SIG-M5 (cell line): ENCODE measurements at regions not wholly inside any gene's neighbourhood (a gene's known extent, or its start where the extent isn't known, plus 50 kb on each side); places are given as distances from the start of the nearest gene placed in this dataset.
"Not testable (repeated sequence)": the region's sequence is repeated elsewhere in the genome, so short reads cannot be mapped to it uniquely, and the experiment has no call there.

Experiments used
- DNase-seq: peaks from one replicate; lab custom pipeline; 2025; lab: John Stamatoyannopoulos, UW

DNA sequence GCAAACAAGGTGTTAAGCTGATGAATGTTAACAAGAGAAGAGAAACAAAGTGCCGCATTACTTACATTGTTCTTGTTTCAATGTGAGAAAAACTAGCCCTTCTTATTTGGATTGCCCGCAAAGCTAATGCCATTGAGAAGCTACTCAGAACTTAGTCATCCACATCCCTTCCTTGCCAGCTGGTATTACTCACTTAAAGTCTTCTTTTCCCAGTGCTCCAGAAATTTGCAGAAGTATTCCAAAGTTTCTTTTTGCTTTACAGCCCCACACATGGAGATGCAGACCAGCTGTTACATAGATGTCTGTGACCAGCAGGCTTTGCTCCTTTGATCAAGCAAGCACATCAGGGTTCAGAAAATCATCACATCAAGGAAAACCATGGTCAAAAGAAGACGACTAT lies 529.0 kb downstream of the TBC1D32 start:
- DNase-seq, result no peak

DNA sequence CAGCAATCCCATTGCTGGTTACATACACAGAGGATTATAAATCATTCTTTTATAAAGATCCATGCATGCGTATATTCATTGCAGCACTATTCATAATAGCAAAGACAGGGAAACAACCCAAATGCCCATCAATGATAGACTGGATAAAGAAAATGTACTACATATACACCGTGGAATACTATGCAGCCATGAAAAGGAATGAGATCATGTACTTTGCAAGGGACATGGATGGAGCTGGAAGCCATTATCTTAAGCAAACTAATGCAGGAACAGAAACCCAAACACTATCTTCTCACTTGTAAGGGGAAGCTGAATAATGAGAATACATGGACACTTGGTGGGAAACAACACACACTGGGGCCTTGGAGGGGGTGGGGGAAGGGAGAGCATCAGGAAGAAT lies 529.7 kb downstream of the TBC1D32 start:
- no peak for DNase-seq

DNA sequence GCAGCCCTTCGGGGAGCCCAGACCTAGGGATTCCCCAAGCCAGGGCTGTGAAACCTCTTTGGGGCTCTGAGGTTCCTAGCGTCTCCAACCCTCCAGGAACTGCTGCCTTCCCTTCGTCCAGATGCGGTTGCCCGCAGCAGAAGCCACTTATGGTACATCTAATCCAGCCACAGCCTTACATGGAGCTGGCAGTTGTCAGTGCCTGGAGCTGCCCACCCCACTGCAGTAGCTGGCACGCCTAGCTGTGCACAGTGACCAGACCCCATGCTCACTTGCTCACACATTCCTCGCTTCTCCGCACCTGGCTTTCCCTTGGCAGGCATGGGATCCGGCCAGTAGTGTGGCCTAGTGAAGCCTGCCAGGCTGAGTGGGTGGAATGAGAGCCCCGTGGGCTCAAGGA lies 547.6 kb downstream of the TBC1D32 start:
- DNase-seq, result no peak

DNA sequence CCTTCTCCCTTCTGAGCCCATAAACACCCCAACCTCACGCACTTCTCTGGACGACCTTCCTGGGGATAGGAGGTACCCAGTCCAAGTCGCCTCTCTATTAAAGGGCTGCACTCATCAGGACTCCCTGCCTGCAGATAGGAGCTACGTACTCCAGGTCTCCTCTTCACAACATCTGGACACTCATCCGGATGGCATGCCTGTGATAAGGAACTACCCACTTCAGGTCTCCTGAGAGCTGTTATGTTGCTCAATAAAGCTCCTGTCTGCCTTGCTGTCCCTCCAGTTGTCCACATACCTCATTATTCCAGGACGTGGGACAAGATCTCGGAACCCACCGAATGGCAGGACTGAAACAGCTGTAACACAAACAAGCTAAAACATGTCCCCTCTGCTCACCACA lies 548.0 kb downstream of the TBC1D32 start:
- no peak for DNase-seq

DNA sequence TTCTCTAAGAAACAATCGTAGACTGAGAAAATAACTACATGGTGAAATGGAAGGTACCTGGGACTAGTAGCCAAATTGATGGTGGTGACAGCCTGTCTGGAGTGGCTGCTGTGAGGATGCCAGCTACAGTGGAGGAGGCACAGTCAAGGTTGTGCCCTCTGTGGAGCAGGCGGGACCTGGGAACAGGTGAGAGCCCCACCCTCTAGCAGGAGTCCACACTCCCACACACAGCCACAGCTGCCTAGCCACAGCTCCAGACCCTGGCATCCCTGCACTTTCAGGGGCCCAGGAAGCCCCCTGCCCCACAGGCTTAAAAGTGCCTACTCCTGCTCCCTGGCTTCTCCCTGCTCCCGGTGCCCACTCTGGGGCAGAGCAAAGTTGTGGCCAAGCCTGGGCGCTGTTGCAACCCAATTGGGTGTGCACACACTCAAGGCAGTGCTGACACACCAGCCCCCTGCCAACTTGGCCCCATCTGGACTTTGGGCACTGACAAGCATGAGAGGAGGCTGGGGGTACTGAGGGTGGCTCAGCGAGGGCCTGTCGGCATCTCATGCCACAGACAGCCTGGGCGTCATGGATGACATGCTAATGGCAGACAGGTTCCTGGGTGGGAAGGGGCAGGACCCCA lies 548.7 kb downstream of the TBC1D32 start:
- no peak for DNase-seq

DNA sequence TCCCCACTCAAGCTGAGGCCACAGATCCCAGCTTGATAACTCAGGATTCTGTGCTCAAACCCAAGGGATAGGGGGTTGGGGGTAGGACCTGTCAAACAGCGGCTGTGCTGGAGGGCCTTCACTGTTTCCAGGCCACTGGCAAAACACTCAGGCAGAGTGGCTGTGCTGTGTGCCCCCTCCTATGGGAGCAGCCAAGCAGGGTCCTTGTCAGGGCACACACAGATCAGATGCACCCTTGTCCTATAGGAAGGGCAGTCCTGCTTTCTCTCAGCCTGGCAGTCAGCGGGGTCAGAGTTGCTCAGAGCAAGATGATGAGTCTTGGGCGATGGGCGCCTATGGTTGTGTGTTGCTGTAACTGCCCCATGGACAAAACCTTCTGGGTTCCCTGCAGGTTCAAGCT lies 554.8 kb downstream of the TBC1D32 start:
- no peak for DNase-seq

DNA sequence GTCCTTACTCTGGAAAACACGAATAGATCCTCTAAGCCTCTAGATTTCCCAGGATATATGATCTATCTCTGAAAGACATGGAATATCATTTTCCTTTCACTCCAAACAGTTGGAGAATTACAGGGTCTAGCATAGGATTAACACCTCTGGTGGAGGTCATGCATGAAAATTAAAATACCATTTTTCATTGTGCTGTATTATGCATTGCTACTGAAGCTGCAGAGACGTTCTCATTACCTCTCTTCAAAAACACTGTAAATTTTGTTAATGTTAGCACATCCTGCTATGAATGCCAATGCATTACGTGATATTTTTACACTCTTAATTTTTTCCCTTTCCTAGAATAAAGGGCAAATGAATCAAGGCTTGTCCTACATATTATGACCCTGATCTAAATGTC lies 558.6 kb downstream of the TBC1D32 start:
- DNase-seq, result no peak

DNA sequence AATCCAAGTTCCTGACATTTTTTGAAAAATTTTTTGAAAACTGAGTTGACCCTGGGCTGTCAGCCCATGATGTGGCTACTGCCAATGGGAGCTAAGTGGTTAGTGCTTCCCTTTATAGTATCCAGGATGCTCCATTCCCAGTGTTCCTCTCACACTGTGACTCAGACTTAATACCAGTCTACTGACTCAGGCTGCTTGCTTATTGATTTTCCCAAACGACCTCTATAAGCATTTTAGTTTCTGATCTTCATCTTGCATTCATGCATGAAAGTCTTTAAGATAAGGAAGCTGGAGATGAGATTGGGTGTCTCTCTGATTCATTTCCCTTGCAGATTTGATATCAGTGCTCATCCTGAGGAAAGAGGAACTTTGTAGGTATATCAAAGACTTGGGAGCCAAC lies 560.0 kb downstream of the TBC1D32 start:
- DNase-seq, result no peak

DNA sequence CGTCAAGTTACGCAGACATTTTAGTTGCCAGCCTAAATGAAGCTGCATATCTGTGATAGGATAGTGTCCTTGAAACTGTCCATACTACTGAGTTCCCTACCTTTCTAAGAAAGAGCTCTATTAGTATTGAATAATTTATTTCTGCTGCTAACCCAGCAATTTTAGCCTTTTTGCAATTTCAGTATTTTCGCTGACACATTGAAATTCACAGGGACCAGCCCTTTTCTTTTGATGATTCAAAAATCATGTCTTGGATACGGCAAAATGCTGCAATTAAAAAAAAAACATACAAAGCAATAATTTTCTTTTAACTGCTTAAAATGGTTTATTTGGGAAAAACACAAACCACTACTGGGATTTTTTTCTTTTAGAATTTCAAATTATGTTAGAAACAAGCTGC lies 563.3 kb downstream of the TBC1D32 start:
- DNase-seq, result no peak

DNA sequence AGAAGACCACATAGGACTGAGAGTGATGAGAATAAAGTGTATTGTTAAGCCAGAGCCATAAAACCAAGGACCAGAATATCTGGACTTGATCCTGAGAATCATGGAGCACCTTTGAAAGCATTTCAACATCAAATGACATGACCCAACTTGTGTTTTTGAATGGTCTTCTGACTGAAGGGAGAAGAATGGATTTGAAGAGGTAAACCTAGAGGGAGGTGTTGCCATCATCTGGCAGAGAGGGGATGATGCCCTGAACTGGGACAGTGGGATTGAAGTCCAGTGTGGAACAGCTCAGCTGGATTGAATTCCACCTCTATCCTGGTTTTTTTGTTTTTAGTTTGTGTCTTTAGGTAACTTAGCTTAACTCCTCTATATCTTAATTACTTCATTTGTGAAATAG lies 570.0 kb downstream of the TBC1D32 start:
- DNase-seq, result no peak

DNA sequence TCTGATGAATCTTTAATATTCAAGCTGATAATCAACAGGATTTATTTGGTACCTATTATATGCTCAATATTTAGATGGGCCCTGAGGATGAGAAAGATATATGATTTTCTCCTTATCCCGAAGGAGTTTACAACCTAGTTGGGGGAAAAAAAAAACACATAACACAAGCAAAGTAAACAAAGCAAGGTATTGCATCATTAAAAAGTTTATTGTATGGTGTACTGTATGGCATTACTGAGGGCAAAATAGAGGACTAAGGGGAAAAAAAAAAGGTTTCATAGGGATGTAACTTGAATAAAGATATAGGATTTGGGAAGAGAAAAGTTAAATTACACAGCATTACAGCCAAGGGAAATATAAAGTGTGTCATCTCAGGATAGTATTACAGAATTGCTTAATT lies 574.7 kb downstream of the TBC1D32 start:
- DNase-seq, result no peak

DNA sequence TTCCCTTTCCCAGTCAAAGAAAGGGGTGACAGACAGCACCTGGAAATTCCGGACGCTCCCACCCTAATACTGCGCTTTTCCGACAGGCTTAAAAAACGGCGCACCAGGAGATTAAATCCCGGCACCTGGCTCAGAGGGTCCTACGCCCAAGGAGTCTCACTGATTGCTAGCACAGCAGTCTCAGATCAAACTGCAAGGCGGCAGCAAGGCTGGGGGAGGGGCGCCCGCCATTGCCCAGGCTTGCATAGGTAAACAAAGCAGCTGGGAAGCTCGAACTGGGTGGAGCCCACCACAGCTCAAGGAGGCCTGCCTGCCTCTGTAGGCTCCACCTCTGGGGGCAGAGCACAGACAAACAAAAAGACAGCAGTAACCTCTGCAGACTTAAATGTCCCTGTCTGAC lies 585.7 kb downstream of the TBC1D32 start:
- DNase-seq, result not testable (repeated sequence)

DNA sequence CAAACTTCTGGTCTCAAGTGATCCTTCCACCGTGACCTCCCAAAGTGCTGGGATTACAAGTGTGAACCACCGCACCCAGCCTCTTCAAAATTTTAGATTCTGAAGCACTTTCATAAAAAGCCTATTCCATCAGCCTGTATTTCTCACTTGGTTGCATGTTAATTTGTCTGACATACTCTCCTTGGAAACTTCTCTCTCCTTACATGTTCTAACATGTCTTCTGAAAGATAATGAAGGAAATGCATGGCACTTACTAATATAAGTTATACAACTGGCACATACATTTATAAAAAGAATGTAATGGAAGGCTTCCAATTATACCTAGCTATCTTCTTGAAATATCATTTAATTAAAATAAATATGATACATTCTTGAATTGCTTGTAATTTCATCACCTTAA lies 597.5 kb downstream of the TBC1D32 start:
- no peak for DNase-seq

DNA sequence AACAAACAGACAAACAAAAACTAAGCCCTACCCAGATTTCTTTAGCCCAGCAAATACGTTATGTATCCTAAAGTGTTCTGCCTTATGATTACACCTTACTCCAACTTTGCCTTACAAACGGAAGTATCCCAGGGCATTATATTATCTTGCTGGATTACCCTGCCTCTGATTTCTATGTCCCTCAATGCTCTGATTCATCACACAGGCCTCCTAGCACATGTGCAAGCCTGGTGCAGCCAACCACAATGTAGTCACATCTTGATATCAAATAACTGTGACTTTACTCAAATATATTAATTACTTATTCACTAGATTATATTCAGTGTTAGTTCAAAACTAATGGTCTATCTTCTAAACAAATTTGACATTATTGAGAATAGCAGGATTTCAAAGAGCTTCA lies 598.6 kb downstream of the TBC1D32 start:
- DNase-seq, result no peak

DNA sequence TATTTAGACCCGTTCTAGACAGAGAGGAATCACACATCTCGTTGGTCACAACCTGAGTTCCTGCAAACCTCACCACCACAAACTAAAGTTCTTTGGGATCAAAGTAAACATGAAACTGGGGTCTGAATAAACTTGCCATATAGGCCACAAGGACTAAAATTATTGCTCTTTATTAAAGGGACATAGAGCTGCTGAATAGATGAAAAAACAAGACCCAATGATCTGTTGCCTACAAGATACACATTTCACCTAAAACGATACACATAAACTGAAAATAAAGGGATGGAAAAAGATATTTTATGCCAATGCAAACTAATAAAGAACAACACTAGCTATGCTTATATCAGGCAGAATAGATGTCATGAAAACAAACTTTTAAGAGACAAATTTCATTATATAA lies 623.0 kb downstream of the TBC1D32 start:
- DNase-seq, result no peak

DNA sequence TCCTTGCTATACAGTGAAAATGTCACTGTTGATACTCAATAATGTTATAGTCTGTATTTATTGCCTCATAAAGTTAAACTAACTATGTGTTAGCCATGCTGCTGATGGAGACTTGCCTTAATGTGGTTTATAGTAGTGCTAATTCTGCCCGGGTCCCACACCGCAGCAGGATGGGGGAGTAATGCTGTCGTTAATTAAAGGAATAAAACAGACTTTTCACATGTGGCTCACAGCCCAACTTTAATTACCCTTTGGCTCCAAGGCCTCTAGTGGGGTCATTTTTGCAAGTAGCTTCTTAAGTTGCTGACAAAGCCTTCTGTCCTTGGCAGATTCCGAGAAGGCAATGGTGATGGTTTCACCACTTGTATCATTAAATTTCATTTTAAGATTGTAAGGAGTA lies 634.3 kb downstream of the TBC1D32 start:
- no peak for DNase-seq

DNA sequence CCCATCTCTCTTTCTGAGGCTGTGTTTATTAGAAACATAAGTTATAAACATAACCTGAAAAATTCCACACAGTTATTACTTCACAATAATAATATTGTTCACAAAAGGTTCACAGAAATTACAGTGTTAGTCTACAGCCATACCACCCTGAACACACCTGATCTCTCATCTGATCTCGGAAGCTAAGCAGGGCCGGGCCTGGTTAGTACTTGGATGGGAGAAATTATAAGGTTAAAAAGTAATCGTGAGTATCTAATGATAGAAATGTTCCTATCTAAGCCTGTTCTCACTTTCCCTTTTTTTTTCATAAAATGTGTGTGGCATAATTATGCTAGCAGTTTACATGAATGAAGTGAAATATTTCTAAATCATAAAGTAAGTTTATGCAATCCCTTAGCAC lies 647.8 kb downstream of the TBC1D32 start:
- no peak for DNase-seq

DNA sequence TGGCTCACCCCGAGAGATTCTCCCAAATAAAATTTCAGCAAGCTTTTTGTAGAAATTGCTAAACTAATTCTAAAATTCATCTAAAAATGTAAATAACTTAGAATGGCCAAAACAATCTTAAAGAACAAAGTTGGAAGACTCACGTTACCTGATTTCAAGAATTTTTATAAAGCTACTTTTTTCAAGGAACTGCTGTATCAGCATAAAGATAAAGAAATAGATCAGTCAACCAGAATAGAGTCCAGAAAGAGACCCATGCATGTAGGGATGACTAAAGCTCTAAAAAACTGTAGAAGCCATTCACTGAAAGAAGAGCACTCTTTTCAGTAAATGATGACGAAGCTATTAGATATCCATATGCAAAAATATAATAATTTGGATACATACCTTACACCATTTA lies 652.1 kb downstream of the TBC1D32 start:
- no peak for DNase-seq

DNA sequence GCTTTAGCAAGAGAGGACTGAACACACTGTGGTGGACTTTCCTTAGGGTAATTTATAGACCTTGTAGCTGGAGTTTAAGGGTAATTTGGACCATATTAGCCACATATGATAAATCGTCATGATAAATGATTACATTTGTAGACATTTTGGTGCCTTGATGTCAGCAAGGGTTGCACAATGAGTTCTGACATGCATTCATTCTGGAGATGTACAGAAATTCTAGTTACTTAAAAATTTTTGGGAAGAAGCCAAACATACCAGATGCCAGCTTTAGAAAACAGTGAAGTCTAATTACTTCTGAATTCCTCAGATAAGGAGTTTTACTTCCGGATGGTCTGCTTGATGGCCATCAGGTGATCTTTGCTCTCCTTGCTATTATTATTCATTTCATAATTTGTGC lies 653.1 kb downstream of the TBC1D32 start:
- DNase-seq, result no peak

DNA sequence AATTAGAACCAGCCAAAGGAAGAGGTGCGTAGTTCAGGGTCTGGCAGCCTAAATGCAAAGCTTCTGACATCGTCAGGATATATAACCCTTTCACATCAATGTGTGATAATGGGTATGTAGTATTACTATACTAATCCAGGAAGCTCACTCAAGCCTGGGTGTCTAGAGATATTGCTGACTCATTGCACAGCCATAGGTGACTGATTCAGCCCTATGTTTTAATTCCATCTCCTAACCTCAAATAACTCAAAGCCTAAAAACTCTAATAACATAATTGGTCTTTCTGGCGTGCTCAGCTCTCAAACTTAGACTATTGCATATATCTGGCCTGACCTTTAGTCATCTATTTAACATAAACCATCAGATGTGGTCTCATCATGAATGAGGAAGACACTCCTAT lies 658.4 kb downstream of the TBC1D32 start:
- no peak for DNase-seq

DNA sequence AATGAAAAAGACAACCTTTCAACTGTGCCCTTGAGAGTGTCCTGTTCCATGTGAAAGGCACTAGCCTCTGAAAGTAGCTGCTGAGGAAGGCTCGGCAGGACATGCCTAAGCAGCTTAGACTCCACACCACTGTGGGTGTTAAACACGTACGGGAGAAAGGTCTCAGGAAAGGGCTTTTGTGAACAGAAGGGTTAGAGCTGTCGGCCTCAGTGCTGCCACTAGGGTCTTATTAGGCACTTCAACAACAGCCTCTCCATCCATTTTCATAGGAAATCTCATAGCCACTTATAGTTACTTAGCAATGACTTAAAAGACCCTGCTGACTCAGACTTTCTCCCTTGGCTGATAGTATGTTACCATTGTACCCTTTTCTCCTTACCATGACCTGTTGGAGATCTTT lies 662.8 kb downstream of the TBC1D32 start:
- DNase-seq, result no peak

DNA sequence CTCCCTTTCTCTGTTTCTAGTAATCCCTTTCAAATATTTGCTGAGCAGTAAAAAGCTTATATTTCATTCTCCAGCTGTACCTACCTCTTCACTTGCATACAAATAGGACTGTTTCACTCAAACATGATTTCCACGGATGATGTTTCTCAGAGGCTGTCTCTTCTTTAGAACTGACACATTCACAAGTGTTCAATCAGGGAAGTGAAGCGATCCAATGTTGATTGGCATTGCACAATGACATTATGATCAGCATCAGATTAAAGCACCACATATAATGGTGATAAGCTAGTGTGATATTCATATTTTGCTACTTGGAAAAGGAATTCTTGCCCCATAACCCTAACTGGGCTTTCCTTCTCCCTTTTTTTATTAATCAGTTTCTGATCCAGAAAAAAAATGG lies 681.8 kb downstream of the TBC1D32 start:
- no peak for DNase-seq

DNA sequence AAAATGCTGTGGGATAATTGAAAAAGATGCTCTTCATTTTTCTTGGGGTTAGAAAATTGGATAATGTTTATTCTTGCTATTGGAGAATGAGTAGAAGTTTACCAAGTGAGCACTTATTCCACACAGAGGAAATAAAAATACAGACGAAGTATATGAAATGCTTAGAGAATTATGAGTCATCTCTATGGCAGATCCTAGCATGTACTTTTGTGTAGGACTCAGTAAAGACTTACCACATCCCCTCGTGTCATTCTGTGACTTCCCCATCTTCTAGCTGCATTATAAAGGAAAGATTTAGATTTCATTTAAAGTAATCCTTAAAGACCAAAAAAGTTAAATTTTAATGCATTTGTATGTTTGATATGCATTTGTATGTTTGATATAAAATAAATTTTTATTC lies 685.6 kb downstream of the TBC1D32 start:
- DNase-seq, result no peak

DNA sequence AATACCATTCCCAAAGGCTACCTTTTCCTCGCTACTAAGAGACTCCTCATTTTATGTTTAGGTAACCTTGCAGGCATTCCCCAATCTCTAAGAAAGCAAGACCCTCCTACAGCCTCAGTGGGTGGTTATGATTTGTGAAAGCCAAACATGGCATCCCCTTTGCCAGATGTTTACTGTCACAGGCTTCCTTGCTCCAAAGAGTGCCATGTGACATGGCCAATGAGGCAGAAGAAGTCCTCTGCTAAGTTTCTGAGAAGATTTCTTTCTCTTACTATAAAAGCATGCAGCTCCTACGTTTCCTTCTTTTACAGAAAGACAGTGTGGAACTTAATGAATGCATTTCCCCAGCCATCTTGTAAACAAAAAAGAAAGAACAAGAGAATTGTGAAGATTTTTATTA lies 688.2 kb downstream of the TBC1D32 start:
- DNase-seq, result no peak

DNA sequence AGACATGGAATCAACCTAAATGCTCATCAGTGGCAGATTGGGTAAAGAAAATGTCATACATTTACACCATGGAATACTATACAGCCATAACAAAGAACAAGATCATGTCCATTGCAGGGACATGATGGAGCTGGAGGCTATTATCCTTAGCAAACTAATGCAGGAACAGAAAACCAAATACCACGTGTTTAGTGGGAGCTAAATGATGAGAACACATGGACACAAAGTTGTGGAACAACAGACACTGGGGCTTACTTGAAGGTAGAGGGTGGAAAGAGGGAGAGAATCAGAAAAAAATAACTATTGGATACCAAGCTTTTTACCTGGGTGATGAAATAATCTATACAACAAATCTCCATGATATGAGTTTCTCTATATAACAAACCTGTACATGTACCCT lies 701.3 kb downstream of the TBC1D32 start:
- no peak for DNase-seq
